Liver (tissue), 8 donors: ENCODE measurements at regions not wholly inside any gene's neighbourhood (a gene's known extent, or its start where the extent isn't known, plus 50 kb on each side); places are given as distances from the start of the nearest gene placed in this dataset.

Experiments
- DNase-seq: peaks from one replicate; pipeline ENCODE4 v3.0.0-alpha.2; 2017; ENCODE audit warnings: low spot score
- H3K27ac ChIP-seq, 2 donors: one replicate each; pipeline ENCODE4 v1.7.0; 2013; ENCODE audit warnings: inconsistent platforms in 2 of 2, low read length in 2 of 2, control low read depth in 1 of 2, low read depth in 1 of 2, mild to moderate bottlenecking in 1 of 2
- H3K27me3 ChIP-seq, 4 donors: one replicate each; pipeline versions ENCODE4 v1.6.1 to v1.7.0; 2013; ENCODE audit warnings: low read length in 3 of 4, inconsistent platforms in 1 of 4, mild to moderate bottlenecking in 1 of 4, moderate library complexity in 1 of 4; ENCODE audit not compliant: control insufficient read depth in 4 of 4, insufficient read depth in 4 of 4
- H3K36me3 ChIP-seq, 4 donors: one replicate each; pipeline versions ENCODE4 v1.6.1 to v1.7.0; 2013; ENCODE audit warnings: low read length in 3 of 4, mild to moderate bottlenecking in 3 of 4, low read depth in 1 of 4, moderate library complexity in 1 of 4; ENCODE audit not compliant: control insufficient read depth in 4 of 4, insufficient read depth in 3 of 4
- H3K4me1 ChIP-seq, 4 donors: one replicate each; pipeline versions ENCODE4 v1.6.1 to v1.7.0; 2013; ENCODE audit warnings: low read length in 3 of 4, mild to moderate bottlenecking in 3 of 4, moderate library complexity in 1 of 4; ENCODE audit not compliant: control insufficient read depth in 4 of 4, insufficient read depth in 4 of 4
- H3K4me3 ChIP-seq, 3 donors: one replicate each; pipeline versions ENCODE4 v1.6.1 to v1.7.0; 2013; ENCODE audit warnings: low read length in 3 of 3, control low read depth in 1 of 3, low read depth in 1 of 3, mild to moderate bottlenecking in 1 of 3
- H3K9ac ChIP-seq, 2 donors: one replicate each; pipeline ENCODE4 v1.7.0; 2013; ENCODE audit warnings: low read length in 2 of 2, mild to moderate bottlenecking in 2 of 2, moderate library complexity in 2 of 2, control low read depth in 1 of 2, low read depth in 1 of 2
- H3K9me3 ChIP-seq, 4 donors: one replicate each; pipeline versions ENCODE4 v1.6.1 to v1.7.0; 2013; ENCODE audit warnings: low read length in 3 of 4; ENCODE audit not compliant: control insufficient read depth in 4 of 4
- CTCF ChIP-seq: fragments of 150-350 bp; IDR thresholded peaks from 2 replicates; pipeline ENCODE4 v1.5.1; 2017; ENCODE audit warnings: improper control_type of control experiment, low read depth, low read length; ENCODE audit not compliant: missing input control
- EGR1 ChIP-seq, 2 donors: IDR thresholded peaks; 2 replicates each; pipeline ENCODE4 v1.6.1; 2016 to 2018; ENCODE audit warnings: antibody characterized with exemption in 2 of 2, low read depth in 2 of 2
- FOXA1 ChIP-seq: IDR thresholded peaks from 2 replicates; pipeline ENCODE4 v1.6.1; 2016; ENCODE audit warnings: antibody characterized with exemption
- FOXA2 ChIP-seq: IDR thresholded peaks from 2 replicates; pipeline ENCODE4 v1.6.1; 2016; ENCODE audit warnings: antibody characterized with exemption
- GABPA ChIP-seq, 2 donors: IDR thresholded peaks in 1 of 2; conservative IDR thresholded peaks in 1 of 2; 2 replicates each; pipeline ENCODE4 v1.6.1; 2016; ENCODE audit warnings: antibody characterized with exemption in 2 of 2, mild to moderate bottlenecking in 1 of 2, moderate library complexity in 1 of 2
- HNF4A ChIP-seq, 2 donors: conservative IDR thresholded peaks; 2 replicates each; pipeline ENCODE4 v1.6.1; 2016; ENCODE audit warnings: antibody characterized with exemption in 2 of 2, mild to moderate bottlenecking in 2 of 2
- HNF4G ChIP-seq: IDR thresholded peaks from 2 replicates; pipeline ENCODE4 v1.6.1; 2016; ENCODE audit warnings: antibody characterized with exemption
- NR2F2 ChIP-seq: IDR thresholded peaks from 2 replicates; pipeline ENCODE4 v1.6.1; 2016; ENCODE audit warnings: antibody characterized with exemption
- RAD21 ChIP-seq, 2 donors: IDR thresholded peaks; 2 replicates each; pipeline ENCODE4 v1.6.1; 2016; ENCODE audit warnings: antibody characterized with exemption in 2 of 2, mild to moderate bottlenecking in 2 of 2
- RXRA ChIP-seq, 2 donors: IDR thresholded peaks; 2 replicates each; pipeline ENCODE4 v1.6.1; 2017 to 2018; ENCODE audit warnings: antibody characterized with exemption in 2 of 2, mild to moderate bottlenecking in 1 of 2
- SP1 ChIP-seq: IDR thresholded peaks from 2 replicates; pipeline ENCODE4 v1.6.1; 2018; ENCODE audit warnings: antibody characterized with exemption, mild to moderate bottlenecking
- TAF1 ChIP-seq: conservative IDR thresholded peaks from 2 replicates; pipeline ENCODE4 v1.6.1; 2016; ENCODE audit warnings: antibody characterized with exemption, mild to moderate bottlenecking
- YY1 ChIP-seq: IDR thresholded peaks from 2 replicates; pipeline ENCODE4 v1.6.1; 2016; ENCODE audit warnings: antibody characterized with exemption, mild to moderate bottlenecking
- WGBS: extraction: QIAGEN DNeasy Blood & Tissue Kit; methylation state at CpG from one replicate; pipeline ENCODE4 v1.1.7; 2013; 5-methylcytosine and 5-hydroxymethylcytosine counted together
- TF ChIP-seq, protein P1 (sequence below): IDR thresholded peaks from 2 replicates; pipeline ENCODE4 v1.6.1; 2016; ENCODE audit warnings: antibody characterized with exemption
- TF ChIP-seq, protein P2 (sequence below): IDR thresholded peaks from 2 replicates; pipeline ENCODE4 v1.6.1; 2016; ENCODE audit warnings: antibody characterized with exemption, mild to moderate bottlenecking
- donor health status: healthy.
- donor health status: healthy.
- donor health status: healthy.
- donor health status: healthy.
- donor health status: healthy.

DNA sequence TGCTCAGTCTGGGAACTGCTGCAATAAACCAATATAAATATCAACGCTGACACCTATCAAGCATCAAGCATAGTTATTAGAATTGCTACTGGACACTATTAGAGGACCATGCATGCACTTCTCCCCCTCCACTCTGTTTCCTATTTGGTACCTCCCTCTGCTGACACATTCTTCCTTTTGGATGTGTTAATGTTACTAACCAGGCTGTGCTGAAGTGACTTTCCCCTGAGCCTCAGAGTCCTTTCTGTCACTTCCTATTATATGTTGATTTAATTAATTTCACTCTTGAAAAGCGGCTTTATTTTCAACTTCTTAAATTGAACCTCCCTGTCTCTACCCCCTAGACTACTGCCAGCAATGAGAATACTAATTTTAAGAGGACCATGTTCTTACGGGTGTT lies 379.1 kb downstream of the MCTP2 start:
- 78% methylated on average over 3 of the region's 3 CpGs for WGBS
- Histone ChIP-seq H3K27ac (no peak overlapping the region), H3K27me3 (peaks cover 0 to 6% (median 0%) of the 10 kb centered on the region in 4 donors), H3K36me3 (no peaks in the 10 kb centered on the region), H3K9ac (no peak overlapping the region), H3K9me3 (no peaks in the 10 kb centered on the region), H3K4me3 (no peak overlapping the region), H3K4me1 (no peaks in the 10 kb centered on the region)
- DNase-seq = no peak
- TF ChIP-seq HNF4A (conservative IDR thresholded peaks at IDR 0.05) (no peak), TAF1 (no peak), EGR1 (IDR thresholded peaks at IDR 0.05; ENCODE audit: low read depth in 2 of 2) (no peak), SP1 (no peak), FOXA1 (no peak)
- TF ChIP-seq, protein P1, sequence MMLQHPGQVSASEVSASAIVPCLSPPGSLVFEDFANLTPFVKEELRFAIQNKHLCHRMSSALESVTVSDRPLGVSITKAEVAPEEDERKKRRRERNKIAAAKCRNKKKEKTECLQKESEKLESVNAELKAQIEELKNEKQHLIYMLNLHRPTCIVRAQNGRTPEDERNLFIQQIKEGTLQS = no peak

GRCh38 chr15:94611656-94612055 lies 380.3 kb downstream of the MCTP2 start:
- no peak for DNase-seq

DNA sequence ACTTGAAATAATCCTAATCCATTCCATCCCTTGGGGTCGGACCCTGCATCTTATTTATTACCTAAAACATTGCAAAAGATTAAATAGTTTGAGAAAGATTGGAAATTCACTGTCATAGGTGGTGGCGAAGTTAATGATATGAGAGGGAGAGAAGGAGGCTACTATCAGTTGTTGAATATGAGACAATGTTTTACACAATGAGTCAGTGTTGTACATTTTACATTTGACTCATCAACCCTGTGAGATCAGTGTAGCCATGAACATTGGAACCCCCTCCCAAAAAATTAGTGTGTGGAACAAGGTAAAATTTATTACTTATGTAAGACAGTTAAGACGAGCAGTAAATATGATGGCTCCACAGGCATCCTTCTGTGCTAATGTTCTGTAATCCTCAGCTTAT lies 384.3 kb downstream of the MCTP2 start:
- 64% methylated on average over 3 of the region's 3 CpGs for WGBS
- DNase-seq = no peak
- H3K27me3 ChIP-seq = peaks cover 0 to 2% (median 0%) of the 10 kb centered on the region in 4 donors
- TF ChIP-seq NR2F2 = no peak
- TF ChIP-seq FOXA1 = no peak
- TF ChIP-seq FOXA2 = no peak
- TF ChIP-seq CTCF = no peak
- no peak for TF ChIP-seq HNF4G
- TF ChIP-seq, protein P2, sequence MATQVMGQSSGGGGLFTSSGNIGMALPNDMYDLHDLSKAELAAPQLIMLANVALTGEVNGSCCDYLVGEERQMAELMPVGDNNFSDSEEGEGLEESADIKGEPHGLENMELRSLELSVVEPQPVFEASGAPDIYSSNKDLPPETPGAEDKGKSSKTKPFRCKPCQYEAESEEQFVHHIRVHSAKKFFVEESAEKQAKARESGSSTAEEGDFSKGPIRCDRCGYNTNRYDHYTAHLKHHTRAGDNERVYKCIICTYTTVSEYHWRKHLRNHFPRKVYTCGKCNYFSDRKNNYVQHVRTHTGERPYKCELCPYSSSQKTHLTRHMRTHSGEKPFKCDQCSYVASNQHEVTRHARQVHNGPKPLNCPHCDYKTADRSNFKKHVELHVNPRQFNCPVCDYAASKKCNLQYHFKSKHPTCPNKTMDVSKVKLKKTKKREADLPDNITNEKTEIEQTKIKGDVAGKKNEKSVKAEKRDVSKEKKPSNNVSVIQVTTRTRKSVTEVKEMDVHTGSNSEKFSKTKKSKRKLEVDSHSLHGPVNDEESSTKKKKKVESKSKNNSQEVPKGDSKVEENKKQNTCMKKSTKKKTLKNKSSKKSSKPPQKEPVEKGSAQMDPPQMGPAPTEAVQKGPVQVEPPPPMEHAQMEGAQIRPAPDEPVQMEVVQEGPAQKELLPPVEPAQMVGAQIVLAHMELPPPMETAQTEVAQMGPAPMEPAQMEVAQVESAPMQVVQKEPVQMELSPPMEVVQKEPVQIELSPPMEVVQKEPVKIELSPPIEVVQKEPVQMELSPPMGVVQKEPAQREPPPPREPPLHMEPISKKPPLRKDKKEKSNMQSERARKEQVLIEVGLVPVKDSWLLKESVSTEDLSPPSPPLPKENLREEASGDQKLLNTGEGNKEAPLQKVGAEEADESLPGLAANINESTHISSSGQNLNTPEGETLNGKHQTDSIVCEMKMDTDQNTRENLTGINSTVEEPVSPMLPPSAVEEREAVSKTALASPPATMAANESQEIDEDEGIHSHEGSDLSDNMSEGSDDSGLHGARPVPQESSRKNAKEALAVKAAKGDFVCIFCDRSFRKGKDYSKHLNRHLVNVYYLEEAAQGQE = no peak
- no peak for TF ChIP-seq RAD21 (IDR thresholded peaks at IDR 0.05)
- no peak for TF ChIP-seq SP1
- no peak for TF ChIP-seq HNF4A (conservative IDR thresholded peaks at IDR 0.05)
- no peak for TF ChIP-seq GABPA (IDR thresholded peaks at IDR 0.05 in 1 of 2, conservative IDR thresholded peaks at IDR 0.05 in 1 of 2)

More at GRCh38 chr15:94611656-94612055, 380.3 kb downstream of the MCTP2 start:
- Histone ChIP-seq H3K9me3 (no peaks in the 10 kb centered on the region), H3K4me1 (no peaks in the 10 kb centered on the region), H3K27me3 (peaks cover 0 to 2% (median 0%) of the 10 kb centered on the region in 4 donors), H3K9ac (no peak overlapping the region), H3K27ac (no peak overlapping the region), H3K36me3 (no peaks in the 10 kb centered on the region), H3K4me3 (no peak overlapping the region)
- WGBS = 80% methylated on average over 2 of the region's 2 CpGs
- TF ChIP-seq, protein P2 = no peak
- TF ChIP-seq YY1 (no peak), FOXA1 (no peak), TAF1 (no peak), GABPA (IDR thresholded peaks at IDR 0.05 in 1 of 2, conservative IDR thresholded peaks at IDR 0.05 in 1 of 2) (no peak), RAD21 (IDR thresholded peaks at IDR 0.05) (no peak), FOXA2 (no peak), RXRA (IDR thresholded peaks at IDR 0.05) (no peak), EGR1 (IDR thresholded peaks at IDR 0.05; ENCODE audit: low read depth in 2 of 2) (no peak), HNF4G (no peak)

More for the DNA sequence above, 384.3 kb downstream of the MCTP2 start:
- Histone ChIP-seq H3K27ac (no peak overlapping the region), H3K9ac (no peak overlapping the region), H3K4me3 (no peak overlapping the region), H3K4me1 (no peaks in the 10 kb centered on the region), H3K9me3 (no peaks in the 10 kb centered on the region), H3K36me3 (no peaks in the 10 kb centered on the region)
